Mesothelial cell of epicardium (in vitro differentiated cells): ENCODE measurements at regions not wholly inside any gene's neighbourhood (a gene's known extent, or its start where the extent isn't known, plus 50 kb on each side); places are given as distances from the start of the nearest gene placed in this dataset.

Experiments
- DNase-seq, 2 experiments: peaks; one replicate each; pipeline ENCODE4 v3.0.0; 2021; ENCODE audit warnings: low spot score in 2 of 2; ENCODE audit not compliant: unreplicated experiment in 2 of 2
- H3K27ac Mint-ChIP-seq: 2 replicates; pipeline ENCODE4 v1.8.0; 2021; ENCODE audit warnings: mixed read lengths
- H3K27me3 Mint-ChIP-seq: 2 replicates; pipeline ENCODE4 v1.8.0; 2021; ENCODE audit warnings: low read depth, mixed read lengths
- H3K36me3 Mint-ChIP-seq: 2 replicates; pipeline ENCODE4 v1.8.0; 2021; ENCODE audit warnings: mixed read lengths
- H3K4me1 Mint-ChIP-seq: 2 replicates; pipeline ENCODE4 v1.8.0; 2021; ENCODE audit warnings: mixed read lengths
- H3K4me3 Mint-ChIP-seq: 2 replicates; pipeline ENCODE4 v1.8.0; 2021; ENCODE audit warnings: mild to moderate bottlenecking, moderate library complexity, mixed read lengths
- H3K9me3 Mint-ChIP-seq: 2 replicates; pipeline ENCODE4 v1.8.0; 2021; ENCODE audit warnings: mixed read lengths
- TF ChIP-seq, protein P1 (sequence below): fragments of 200-600 bp; sonication (generic); IDR thresholded peaks from one replicate; pipeline ENCODE4 v1.5.0; 2021; ENCODE audit warnings: antibody characterized with exemption; ENCODE audit not compliant: unreplicated experiment

DNA sequence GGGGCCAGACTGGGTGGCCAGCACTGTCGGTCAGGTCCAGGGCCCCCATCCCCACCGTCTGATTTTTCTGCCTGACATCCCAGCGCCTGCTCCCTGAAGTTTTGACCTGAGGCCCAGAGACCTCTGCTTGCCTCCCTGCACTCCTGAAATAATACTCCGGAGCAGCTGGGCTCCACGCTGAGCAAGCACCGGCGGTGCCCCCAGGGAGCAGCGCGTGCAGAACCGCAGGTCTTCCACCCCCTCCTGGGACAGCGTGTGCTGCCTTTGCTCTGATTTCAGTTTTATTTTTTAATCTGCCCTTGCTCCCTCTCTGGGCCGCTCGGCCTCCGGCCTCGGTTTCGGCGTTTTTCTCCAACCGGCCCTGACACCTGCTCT, 132.4 kb upstream of the GSE1 start:
- Mint-ChIP-seq H3K27ac (no peak overlapping the region), H3K27me3 (no peaks in the 10 kb centered on the region), H3K9me3 (no peaks in the 10 kb centered on the region), H3K36me3 (no peaks in the 10 kb centered on the region), H3K4me3 (no peak overlapping the region), H3K4me1 (peaks cover 15% of the 10 kb centered on the region)
- TF ChIP-seq, protein P1, sequence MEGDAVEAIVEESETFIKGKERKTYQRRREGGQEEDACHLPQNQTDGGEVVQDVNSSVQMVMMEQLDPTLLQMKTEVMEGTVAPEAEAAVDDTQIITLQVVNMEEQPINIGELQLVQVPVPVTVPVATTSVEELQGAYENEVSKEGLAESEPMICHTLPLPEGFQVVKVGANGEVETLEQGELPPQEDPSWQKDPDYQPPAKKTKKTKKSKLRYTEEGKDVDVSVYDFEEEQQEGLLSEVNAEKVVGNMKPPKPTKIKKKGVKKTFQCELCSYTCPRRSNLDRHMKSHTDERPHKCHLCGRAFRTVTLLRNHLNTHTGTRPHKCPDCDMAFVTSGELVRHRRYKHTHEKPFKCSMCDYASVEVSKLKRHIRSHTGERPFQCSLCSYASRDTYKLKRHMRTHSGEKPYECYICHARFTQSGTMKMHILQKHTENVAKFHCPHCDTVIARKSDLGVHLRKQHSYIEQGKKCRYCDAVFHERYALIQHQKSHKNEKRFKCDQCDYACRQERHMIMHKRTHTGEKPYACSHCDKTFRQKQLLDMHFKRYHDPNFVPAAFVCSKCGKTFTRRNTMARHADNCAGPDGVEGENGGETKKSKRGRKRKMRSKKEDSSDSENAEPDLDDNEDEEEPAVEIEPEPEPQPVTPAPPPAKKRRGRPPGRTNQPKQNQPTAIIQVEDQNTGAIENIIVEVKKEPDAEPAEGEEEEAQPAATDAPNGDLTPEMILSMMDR: no peak
- no peak for DNase-seq

DNA sequence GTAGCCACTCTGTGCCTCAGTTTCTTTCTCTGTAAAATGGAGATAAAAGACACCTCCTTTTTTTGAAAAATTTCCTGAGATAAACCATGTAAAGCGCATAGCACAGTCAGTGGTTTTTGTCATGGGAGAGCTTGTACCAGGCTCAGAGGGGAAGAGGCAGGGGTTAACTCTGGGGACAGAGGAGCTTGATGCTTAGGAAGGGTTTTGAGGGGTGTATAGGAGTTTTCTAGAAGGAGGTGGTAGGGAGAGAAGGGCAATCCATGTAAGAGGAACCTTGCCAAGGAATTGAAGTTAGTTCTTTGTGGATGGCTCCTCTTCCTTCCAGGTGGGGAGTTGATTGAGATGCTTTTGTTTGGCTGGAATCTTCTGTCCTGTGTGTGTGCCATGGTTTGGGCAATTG, 131.9 kb upstream of the GSE1 start:
- no peaks in the 10 kb centered on the region for H3K9me3 Mint-ChIP-seq
- TF ChIP-seq, protein P1: no peak
- H3K27me3 Mint-ChIP-seq: no peaks in the 10 kb centered on the region
- H3K4me1 Mint-ChIP-seq: peaks cover 13% of the 10 kb centered on the region
- no peak overlapping the region for H3K27ac Mint-ChIP-seq
- no peak for DNase-seq
- H3K36me3 Mint-ChIP-seq: no peaks in the 10 kb centered on the region
- H3K4me3 Mint-ChIP-seq: no peak overlapping the region

DNA sequence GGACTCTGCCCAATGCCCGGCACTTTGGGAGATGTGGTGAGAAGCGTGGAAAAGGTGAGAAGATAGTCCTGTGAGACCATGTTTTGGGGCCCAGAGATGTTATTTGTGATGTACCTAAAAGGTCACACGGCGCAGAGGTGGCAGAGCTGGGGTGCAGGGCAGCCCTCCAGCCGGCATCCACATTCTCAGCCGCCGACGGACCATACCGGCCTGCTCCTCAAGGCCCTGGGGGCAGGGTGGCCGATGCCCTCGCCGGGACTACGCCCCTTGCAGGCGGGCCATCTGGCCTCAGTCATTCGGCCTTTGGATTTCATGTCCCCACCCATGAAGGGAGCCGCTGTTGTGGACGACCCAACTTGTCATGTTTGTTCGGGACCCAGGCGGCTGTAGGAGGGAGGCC, 131.4 kb upstream of the GSE1 start:
- no peak for DNase-seq
- TF ChIP-seq, protein P1: no peak
- peaks cover 13% of the 10 kb centered on the region for H3K4me1 Mint-ChIP-seq
- H3K27me3 Mint-ChIP-seq: no peaks in the 10 kb centered on the region
- no peak overlapping the region for H3K4me3 Mint-ChIP-seq
- no peaks in the 10 kb centered on the region for H3K36me3 Mint-ChIP-seq
- no peak overlapping the region for H3K27ac Mint-ChIP-seq
- H3K9me3 Mint-ChIP-seq: no peaks in the 10 kb centered on the region

DNA sequence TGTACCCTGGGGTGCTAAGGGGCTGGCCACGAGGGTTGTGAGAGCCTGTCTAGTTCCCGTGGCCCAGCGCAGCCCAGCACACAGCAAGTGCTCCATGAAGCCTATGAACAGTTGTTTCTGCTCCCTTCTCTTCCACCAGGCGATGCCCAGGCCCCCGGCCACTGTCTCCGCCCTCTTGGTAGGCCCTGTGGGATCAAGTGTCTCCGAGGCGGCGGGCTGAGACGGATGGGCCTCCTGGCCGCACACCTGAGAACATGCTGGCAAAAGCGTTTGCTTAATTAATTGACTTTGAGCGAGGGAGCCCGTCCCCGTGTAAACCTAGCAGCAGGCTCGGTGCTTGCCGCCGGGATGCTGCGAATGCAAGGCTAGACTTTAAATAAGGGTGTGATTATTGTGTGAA, 129.7 kb upstream of the GSE1 start:
- no peak overlapping the region for H3K27ac Mint-ChIP-seq
- DNase-seq: no peak
- no peak overlapping the region for H3K4me3 Mint-ChIP-seq
- no peaks in the 10 kb centered on the region for H3K9me3 Mint-ChIP-seq
- H3K4me1 Mint-ChIP-seq: peaks cover 13% of the 10 kb centered on the region
- TF ChIP-seq, protein P1: no peak
- H3K27me3 Mint-ChIP-seq: no peaks in the 10 kb centered on the region
- H3K36me3 Mint-ChIP-seq: no peaks in the 10 kb centered on the region

DNA sequence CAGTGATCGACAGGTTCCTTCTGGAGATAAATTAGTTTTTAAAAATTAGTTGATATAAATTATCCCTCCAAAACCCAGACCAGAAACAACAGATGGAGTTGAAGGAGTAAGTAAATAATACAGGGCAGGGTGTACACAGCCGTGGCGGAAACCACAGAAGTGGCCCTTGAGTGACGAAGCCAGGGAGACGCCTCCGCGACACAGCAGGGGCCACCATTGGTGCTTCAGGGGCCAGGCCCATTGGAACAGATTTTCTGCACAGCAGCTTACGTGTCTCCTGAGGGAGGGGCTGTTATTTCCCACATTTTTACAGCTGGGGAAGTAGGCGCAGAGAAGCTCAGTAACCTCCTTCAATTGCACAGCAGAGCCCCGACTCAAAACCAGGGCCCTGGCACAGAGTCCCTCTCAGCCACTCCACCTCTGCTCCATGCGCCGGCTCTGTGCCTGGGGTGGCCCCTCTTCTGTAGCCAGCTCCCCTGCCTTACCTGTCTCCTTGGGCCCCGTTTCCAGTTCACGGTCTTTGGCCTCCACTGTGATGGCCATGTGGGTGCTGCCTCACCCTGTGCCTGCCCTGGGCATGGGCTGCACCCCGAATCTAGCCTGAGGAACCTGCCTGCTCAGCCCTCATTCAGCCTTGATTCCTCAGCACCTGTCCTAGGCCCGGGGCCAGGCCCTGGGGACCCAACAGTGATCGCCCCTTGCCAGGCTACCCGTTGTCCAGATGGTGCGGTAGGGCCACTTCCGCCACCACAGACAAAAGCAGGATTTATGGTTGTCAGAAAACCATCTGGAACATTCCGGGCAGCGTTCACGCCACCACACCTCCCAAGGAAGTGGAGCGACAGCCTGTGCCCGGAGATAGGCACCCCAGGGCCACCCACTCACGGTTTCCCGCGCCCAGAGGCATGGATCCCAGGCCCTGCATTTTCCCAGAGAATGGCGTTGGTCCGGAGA, 128.5 kb upstream of the GSE1 start:
- H3K27me3 Mint-ChIP-seq: no peaks in the 10 kb centered on the region
- no peak overlapping the region for H3K27ac Mint-ChIP-seq
- no peaks in the 10 kb centered on the region for H3K36me3 Mint-ChIP-seq
- H3K9me3 Mint-ChIP-seq: no peaks in the 10 kb centered on the region
- DNase-seq: no peak
- TF ChIP-seq, protein P1: no peak
- H3K4me1 Mint-ChIP-seq: peaks cover 13% of the 10 kb centered on the region
- no peak overlapping the region for H3K4me3 Mint-ChIP-seq
